WERI-Rb-1 (cell line): ENCODE measurements at regions not wholly inside any gene's neighbourhood (a gene's known extent, or its start where the extent isn't known, plus 50 kb on each side); places are given as distances from the start of the nearest gene placed in this dataset.

ENCODE experiments used
- DNase-seq: peaks from one replicate; pipeline ENCODE4 v3.0.0-alpha.2; 2020
- H3K27ac ChIP-seq: fragments of 250-450 bp; sonication (Bioruptor Pico); 2 replicates; pipeline ENCODE4 v1.5.1; 2020; ENCODE audit warnings: mild to moderate bottlenecking, moderate library complexity
- H3K27me3 ChIP-seq: fragments of 250-450 bp; sonication (Bioruptor Pico); 2 replicates; pipeline ENCODE4 v1.5.1; 2021; ENCODE audit warnings: mild to moderate bottlenecking, low read depth, moderate library complexity; ENCODE audit not compliant: insufficient read depth, severe bottlenecking
- H3K36me3 ChIP-seq: fragments of 250-450 bp; sonication (Bioruptor Pico); 2 replicates; pipeline ENCODE4 v1.5.1; 2020; ENCODE audit warnings: mild to moderate bottlenecking, moderate library complexity
- H3K4me3 ChIP-seq: 2 replicates; pipeline ENCODE4 v1.5.1; 2011; ENCODE audit warnings: low read depth, mild to moderate bottlenecking, control low read depth, low read length
- H3K9me3 ChIP-seq: fragments of 250-450 bp; sonication (Bioruptor Pico); 2 replicates; pipeline ENCODE4 v1.5.1; 2021; ENCODE audit warnings: mild to moderate bottlenecking, moderate library complexity; ENCODE audit not compliant: severe bottlenecking
- TF ChIP-seq, protein P1 (sequence below): IDR thresholded peaks from 2 replicates; pipeline ENCODE4 v1.5.1; 2011; ENCODE audit warnings: low read depth, mild to moderate bottlenecking, control low read depth, inconsistent platforms, low read length

DNA sequence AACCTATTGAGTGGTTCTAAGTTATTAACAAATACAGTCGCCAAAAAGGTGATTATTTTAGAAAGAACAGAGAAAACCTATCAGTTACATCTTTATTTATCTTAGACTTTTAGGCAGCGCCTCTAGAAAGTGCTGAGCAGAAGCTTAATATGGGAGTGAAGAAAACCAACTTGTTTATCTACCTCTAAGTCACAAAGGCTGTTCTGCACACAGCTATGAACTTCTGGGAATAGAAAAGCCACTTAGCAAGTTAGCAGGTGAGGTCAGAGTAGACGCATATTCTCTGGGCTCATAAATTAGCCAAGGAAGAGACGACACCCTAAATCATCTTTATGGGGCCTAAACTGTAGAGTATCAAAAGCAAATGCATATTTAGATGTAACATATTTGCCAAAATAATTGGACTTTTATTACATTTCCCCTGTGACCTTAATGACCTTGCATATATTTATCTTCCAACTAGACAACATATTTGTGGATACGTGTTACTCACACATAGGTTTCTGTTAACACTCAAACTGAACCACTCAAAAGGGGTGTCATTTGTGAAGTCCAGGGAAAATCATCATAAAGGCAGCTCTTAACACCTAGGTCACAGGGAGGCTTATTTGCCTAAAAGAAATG lies 267.1 kb downstream of the ADGB start:
- TF ChIP-seq, protein P1, sequence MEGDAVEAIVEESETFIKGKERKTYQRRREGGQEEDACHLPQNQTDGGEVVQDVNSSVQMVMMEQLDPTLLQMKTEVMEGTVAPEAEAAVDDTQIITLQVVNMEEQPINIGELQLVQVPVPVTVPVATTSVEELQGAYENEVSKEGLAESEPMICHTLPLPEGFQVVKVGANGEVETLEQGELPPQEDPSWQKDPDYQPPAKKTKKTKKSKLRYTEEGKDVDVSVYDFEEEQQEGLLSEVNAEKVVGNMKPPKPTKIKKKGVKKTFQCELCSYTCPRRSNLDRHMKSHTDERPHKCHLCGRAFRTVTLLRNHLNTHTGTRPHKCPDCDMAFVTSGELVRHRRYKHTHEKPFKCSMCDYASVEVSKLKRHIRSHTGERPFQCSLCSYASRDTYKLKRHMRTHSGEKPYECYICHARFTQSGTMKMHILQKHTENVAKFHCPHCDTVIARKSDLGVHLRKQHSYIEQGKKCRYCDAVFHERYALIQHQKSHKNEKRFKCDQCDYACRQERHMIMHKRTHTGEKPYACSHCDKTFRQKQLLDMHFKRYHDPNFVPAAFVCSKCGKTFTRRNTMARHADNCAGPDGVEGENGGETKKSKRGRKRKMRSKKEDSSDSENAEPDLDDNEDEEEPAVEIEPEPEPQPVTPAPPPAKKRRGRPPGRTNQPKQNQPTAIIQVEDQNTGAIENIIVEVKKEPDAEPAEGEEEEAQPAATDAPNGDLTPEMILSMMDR = no peak
- H3K27me3 ChIP-seq = no peaks in the 10 kb centered on the region
- DNase-seq = no peak
- H3K4me3 ChIP-seq = no peak overlapping the region
- no peaks in the 10 kb centered on the region for H3K36me3 ChIP-seq
- H3K9me3 ChIP-seq = no peaks in the 10 kb centered on the region
- H3K27ac ChIP-seq = no peak overlapping the region

DNA sequence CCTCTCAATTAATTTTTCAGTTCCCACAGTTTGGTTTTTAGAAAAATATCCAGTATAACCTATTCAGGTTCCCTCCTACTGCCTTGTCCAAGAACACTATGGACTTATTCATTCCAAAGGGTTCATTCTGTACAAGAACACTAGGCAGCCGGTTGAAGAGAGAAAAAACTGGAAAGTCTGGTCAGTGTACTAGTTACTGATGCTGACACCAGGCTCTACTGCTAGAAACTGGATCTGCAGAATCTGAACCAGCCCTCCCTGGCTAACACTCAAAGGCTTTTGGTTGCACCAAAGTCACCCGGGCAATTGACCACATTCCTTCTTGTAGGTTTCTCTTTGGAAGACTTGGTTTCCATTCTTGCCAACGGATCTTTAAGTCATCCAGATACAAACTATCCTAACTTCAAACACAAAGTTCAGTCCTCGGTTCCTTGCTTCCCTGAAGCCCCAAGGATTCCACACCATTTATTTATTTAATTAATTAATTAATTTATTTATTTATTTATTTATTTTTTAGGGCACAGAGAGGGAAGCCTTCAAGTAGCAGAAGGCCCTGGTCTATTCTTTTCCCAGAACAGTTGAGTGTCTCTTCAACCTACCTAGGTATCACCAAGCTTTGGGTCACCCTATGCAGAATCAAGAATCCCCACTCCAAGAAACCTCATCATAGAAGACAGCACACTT lies 268.1 kb downstream of the ADGB start:
- Histone ChIP-seq H3K4me3 (no peak overlapping the region), H3K27me3 (no peaks in the 10 kb centered on the region), H3K27ac (no peak overlapping the region), H3K36me3 (no peaks in the 10 kb centered on the region), H3K9me3 (no peaks in the 10 kb centered on the region)
- no peak for DNase-seq
- TF ChIP-seq, protein P1 = no peak

DNA sequence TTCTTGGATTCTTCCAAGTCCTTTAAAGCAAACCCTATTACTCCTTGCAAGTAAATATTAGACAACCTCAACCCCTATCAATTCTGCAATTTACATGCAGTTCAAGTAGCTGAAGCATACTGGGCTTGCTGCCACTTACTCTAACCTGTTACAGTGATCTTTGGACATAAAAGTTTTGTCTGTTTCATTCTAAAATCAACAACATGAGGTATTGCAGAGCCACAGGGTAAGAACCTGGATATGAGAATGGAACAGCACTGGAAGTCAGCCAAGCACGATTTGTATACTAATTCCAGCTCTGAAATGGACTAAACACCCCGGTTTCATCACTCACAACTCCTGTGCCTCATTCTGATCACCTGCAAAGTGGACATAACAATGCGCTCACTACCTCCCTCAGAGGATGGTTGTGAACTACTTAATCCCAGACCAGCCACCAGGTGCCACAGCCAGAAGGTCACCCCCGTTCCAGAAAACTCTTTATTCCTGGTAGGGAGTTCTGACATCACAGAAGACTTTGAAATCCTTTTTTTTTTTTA lies 270.0 kb downstream of the ADGB start:
- TF ChIP-seq, protein P1 = no peak
- no peaks in the 10 kb centered on the region for H3K36me3 ChIP-seq
- no peaks in the 10 kb centered on the region for H3K27me3 ChIP-seq
- no peaks in the 10 kb centered on the region for H3K9me3 ChIP-seq
- DNase-seq = no peak
- no peak overlapping the region for H3K27ac ChIP-seq
- no peak overlapping the region for H3K4me3 ChIP-seq

DNA sequence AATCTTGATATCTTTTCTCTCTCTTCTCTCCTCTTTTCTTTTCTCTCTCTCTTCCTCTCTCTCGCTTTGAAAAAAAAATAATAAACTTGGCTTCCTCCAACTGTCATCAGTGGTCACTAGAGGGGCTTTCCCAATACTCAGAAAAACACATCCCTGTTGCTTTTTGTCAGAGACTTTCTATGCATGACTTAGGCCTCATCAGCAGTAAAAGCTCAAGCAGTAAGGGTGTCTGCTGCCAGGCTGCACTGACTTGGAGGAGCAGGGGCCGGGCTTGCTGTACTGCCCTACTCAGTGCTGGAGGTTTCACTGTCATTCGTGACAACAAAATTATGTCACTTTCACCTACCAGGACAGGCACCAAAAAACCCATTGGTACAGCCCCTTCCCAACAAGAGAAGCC lies 272.0 kb downstream of the ADGB start:
- no peak overlapping the region for H3K27ac ChIP-seq
- H3K9me3 ChIP-seq = no peaks in the 10 kb centered on the region
- no peaks in the 10 kb centered on the region for H3K27me3 ChIP-seq
- TF ChIP-seq, protein P1 = no peak
- no peak for DNase-seq
- H3K36me3 ChIP-seq = no peaks in the 10 kb centered on the region
- H3K4me3 ChIP-seq = no peak overlapping the region

DNA sequence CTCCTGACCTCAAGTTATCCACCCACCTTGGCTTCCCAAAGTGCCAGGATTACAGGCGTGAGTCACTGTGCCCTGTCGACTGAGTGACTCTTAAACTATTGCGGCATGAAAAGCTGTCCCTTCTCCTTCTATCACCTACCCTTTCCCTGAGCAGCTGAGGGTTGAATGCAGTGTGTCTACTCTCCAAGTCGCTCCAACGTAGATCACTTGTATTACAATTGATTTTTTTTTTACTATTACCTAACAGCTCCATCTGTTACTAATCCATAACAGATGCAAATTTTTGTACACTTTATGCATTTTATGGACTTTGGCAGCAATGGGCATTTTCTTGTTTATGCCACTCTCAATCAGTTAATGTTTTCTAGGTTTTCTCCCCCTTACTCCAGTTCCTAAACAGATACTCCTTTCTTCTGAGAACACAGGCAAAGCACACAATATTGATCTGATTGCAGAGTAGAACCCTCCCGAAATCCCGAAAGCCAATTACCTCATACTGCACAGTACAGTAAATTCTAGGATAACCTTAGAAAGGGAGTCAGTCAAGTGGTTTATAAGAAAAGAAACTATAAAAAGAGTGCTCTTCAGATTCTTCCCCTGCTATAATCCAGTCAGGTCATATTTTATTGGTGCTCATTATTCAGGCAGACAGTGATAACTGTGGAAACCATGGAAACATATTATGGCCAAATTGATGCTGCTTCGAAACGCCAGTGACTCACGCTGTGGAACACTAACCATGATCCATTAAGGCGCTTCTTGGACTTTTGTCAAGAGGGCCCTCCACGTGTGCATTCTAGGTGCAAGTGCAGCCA lies 273.0 kb downstream of the ADGB start:
- Histone ChIP-seq H3K27ac (no peak overlapping the region), H3K27me3 (no peaks in the 10 kb centered on the region), H3K9me3 (no peaks in the 10 kb centered on the region), H3K36me3 (no peaks in the 10 kb centered on the region), H3K4me3 (no peak overlapping the region)
- DNase-seq = no peak
- TF ChIP-seq, protein P1 = no peak
